PC-3 (cell line): ENCODE measurements at regions not wholly inside any gene's neighbourhood (a gene's known extent, or its start where the extent isn't known, plus 50 kb on each side); places are given as distances from the start of the nearest gene placed in this dataset.

ENCODE experiments used
- ATAC-seq: fragments of 200-7000 bp; cut with Tn5 transposase; 2 replicates; pipeline ENCODE4 v1.9.1; 2020; ENCODE audit warnings: mild to moderate bottlenecking, moderate library complexity
- BruUV-seq: library from RNA; stranded (reverse); fragments of 400-500 nt; replicated peaks from 2 replicates; lab custom pipeline; 2021; lab: Mats Ljungman, UMichigan
- CTCF ChIA-PET: fragments of 300-600 bp; sonication (Branson Sonifier 250); formaldehyde crosslinking; loops from one replicate; lab custom pipeline; 2022; ENCODE audit warnings: antibody characterized with exemption; lab: Charles Lee
- POLR2A ChIA-PET: fragments of 300-600 bp; sonication (Branson Sonifier 250); formaldehyde crosslinking; loops from one replicate; lab custom pipeline; 2022; ENCODE audit warnings: antibody characterized with exemption; ENCODE audit not compliant: unreplicated experiment; lab: Charles Lee
- DNase-seq: peaks from one replicate; pipeline ENCODE4 v3.0.0-alpha.2; 2015
- H2AFZ ChIP-seq: fragments of 300-600 bp; sonication (generic); 2 replicates; pipeline ENCODE4 v1.6.0; 2016; ENCODE audit warnings: antibody characterized with exemption, low read length
- H3F3A ChIP-seq: fragments of 300-600 bp; sonication (generic); one replicate; pipeline ENCODE4 v1.6.0; 2017; ENCODE audit warnings: antibody characterized with exemption, low read length, control low read depth, mild to moderate bottlenecking; ENCODE audit not compliant: unreplicated experiment
- H3K27ac ChIP-seq: fragments of 300-600 bp; sonication (generic); 2 replicates; pipeline ENCODE4 v1.5.1; 2016; ENCODE audit warnings: mild to moderate bottlenecking, low read length
- H3K27me3 ChIP-seq: fragments of 300-600 bp; sonication (generic); 2 replicates; pipeline ENCODE4 v1.6.1; 2016; ENCODE audit warnings: low read length, mixed read lengths
- H3K36me3 ChIP-seq: fragments of 300-600 bp; sonication (generic); 2 replicates; pipeline ENCODE4 v1.6.1; 2016; ENCODE audit warnings: low read depth, mixed run types, low read length, mixed read lengths
- H3K4me1 ChIP-seq: fragments of 300-600 bp; sonication (generic); 2 replicates; pipeline ENCODE4 v1.5.1; 2016; ENCODE audit warnings: low read length; ENCODE audit not compliant: insufficient read depth
- H3K4me2 ChIP-seq: fragments of 300-600 bp; sonication (generic); 2 replicates; pipeline ENCODE4 v1.6.0; 2016; ENCODE audit warnings: low read length
- H3K4me3 ChIP-seq: fragments of 300-600 bp; sonication (generic); 2 replicates; pipeline ENCODE4 v1.5.1; 2016; ENCODE audit warnings: mild to moderate bottlenecking, low read length, mixed read lengths
- H3K79me2 ChIP-seq: fragments of 300-600 bp; sonication (generic); 2 replicates; pipeline ENCODE4 v1.6.1; 2017; ENCODE audit warnings: low read length, mixed read lengths
- H3K9ac ChIP-seq: fragments of 300-600 bp; sonication (generic); 2 replicates; pipeline ENCODE4 v1.6.0; 2016; ENCODE audit warnings: mild to moderate bottlenecking, low read length
- H3K9me2 ChIP-seq: fragments of 300-600 bp; sonication (generic); replicated peaks from 2 replicates; pipeline ENCODE4 v1.6.1; 2016; ENCODE audit warnings: mixed run types, low read length, mixed read lengths
- H3K9me3 ChIP-seq: fragments of 300-600 bp; sonication (generic); 2 replicates; pipeline ENCODE4 v1.6.1; 2016; ENCODE audit warnings: low read length, mixed read lengths
- H4K20me1 ChIP-seq: fragments of 300-600 bp; sonication (generic); 2 replicates; pipeline ENCODE4 v1.6.1; 2016; ENCODE audit warnings: low read length, mixed read lengths
- EZH2 ChIP-seq: fragments of 300-600 bp; sonication (generic); IDR thresholded peaks from one replicate; pipeline ENCODE4 v1.6.1; 2017; ENCODE audit warnings: antibody characterized with exemption, mild to moderate bottlenecking, low read length; ENCODE audit not compliant: unreplicated experiment
- EZH2phosphoT487 ChIP-seq: fragments of 300-600 bp; sonication (generic); IDR thresholded peaks from 2 replicates; pipeline ENCODE4 v1.6.1; 2018; ENCODE audit warnings: mild to moderate bottlenecking, antibody characterized with exemption, low read length, borderline replicate concordance
- intact Hi-C: fragments of 100-400 bp; cut with micrococcal nuclease; formaldehyde crosslinking; loops from 2 replicates; pipeline ENCODE4 v1.9.0; 2023
- TF ChIP-seq, protein P1 (sequence below): fragments of 300-600 bp; sonication (generic); conservative IDR thresholded peaks from 2 replicates; pipeline ENCODE4 v1.5.1; 2017; ENCODE audit warnings: antibody characterized with exemption, low read depth, mild to moderate bottlenecking, low read length

DNA sequence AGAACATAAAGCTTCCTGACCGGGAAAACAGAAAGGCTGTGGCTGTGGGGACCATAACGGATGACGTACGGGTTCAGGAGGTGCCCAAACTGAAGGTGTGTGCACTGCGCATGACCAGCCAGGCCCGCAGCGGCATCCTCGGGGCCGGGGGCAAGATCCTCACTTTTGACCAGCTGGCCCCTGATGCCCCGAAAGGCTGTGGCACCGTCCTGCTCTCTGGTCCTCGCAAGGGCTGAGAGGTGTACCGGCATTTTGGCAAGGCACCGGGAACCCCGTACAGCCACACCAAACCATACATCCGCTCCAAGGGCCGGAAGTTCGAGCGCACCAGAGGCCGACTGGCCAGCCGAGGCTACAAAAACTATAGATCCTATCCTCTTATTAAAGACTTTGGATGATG, 179.3 kb downstream of the PTN start:
- POLR2A ChIA-PET, result no interaction called here
- Histone ChIP-seq H3K27ac (no peak overlapping the region), H3K9ac (no peak overlapping the region), H2AFZ (no peak overlapping the region), H4K20me1 (no peaks in the 10 kb centered on the region), H3K4me1 (no peaks in the 10 kb centered on the region), H3K4me2 (no peak overlapping the region), H3F3A (no peaks in the 10 kb centered on the region), H3K79me2 (no peaks in the 10 kb centered on the region), H3K9me2 (no peaks in the 10 kb centered on the region), H3K4me3 (no peak overlapping the region), H3K36me3 (no peaks in the 10 kb centered on the region), H3K27me3 (no peaks in the 10 kb centered on the region), H3K9me3 (no peaks in the 10 kb centered on the region)
- TF ChIP-seq, protein P1, sequence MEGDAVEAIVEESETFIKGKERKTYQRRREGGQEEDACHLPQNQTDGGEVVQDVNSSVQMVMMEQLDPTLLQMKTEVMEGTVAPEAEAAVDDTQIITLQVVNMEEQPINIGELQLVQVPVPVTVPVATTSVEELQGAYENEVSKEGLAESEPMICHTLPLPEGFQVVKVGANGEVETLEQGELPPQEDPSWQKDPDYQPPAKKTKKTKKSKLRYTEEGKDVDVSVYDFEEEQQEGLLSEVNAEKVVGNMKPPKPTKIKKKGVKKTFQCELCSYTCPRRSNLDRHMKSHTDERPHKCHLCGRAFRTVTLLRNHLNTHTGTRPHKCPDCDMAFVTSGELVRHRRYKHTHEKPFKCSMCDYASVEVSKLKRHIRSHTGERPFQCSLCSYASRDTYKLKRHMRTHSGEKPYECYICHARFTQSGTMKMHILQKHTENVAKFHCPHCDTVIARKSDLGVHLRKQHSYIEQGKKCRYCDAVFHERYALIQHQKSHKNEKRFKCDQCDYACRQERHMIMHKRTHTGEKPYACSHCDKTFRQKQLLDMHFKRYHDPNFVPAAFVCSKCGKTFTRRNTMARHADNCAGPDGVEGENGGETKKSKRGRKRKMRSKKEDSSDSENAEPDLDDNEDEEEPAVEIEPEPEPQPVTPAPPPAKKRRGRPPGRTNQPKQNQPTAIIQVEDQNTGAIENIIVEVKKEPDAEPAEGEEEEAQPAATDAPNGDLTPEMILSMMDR, result no peak
- no peak for TF ChIP-seq EZH2phosphoT487
- ATAC-seq (no peak), DNase-seq (no peak)
- CTCF ChIA-PET, result no interaction called here
- intact Hi-C loops, result no loop called here
- BruUV-seq, result no TSS peak

DNA sequence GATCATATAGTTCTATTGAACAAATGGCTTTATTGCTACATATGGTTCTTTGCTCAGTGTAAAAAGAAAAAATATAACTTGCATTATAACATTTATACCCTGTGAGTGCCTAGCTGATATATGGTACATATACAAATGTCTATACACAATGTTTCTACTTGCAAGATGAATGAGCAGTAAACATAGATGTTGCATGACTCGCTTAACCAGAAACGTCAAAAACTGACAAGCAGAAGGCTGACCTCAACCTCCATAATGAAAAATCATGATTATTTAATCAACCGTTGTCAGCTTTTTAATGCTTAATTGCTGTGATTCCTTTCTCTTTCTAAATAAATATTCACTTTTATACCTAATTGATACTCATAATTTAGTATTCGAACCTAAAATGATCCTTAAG, 183.3 kb downstream of the PTN start:
- intact Hi-C loops, result no loop called here
- H3K9me3 ChIP-seq, result no peaks in the 10 kb centered on the region
- no peak overlapping the region for H3K4me2 ChIP-seq
- H3K9ac ChIP-seq, result no peak overlapping the region
- TF ChIP-seq, protein P1, result no peak
- TF ChIP-seq EZH2 (no peak), EZH2phosphoT487 (no peak)
- H3K4me1 ChIP-seq, result no peaks in the 10 kb centered on the region
- no peaks in the 10 kb centered on the region for H4K20me1 ChIP-seq
- H3F3A ChIP-seq, result no peaks in the 10 kb centered on the region
- no peaks in the 10 kb centered on the region for H3K27me3 ChIP-seq
- H3K27ac ChIP-seq, result no peak overlapping the region
- no peaks in the 10 kb centered on the region for H3K36me3 ChIP-seq
- ATAC-seq (no peak), DNase-seq (no peak)
- no peak overlapping the region for H3K4me3 ChIP-seq
- no peaks in the 10 kb centered on the region for H3K9me2 ChIP-seq
- no peaks in the 10 kb centered on the region for H3K79me2 ChIP-seq
- ChIA-PET POLR2A (interaction anchor here (0.6 kb wide), 1 partner anchor 872 kb away, joined by 3 read pairs; no protein-coding TSS in a partner anchor), CTCF (no interaction called here)
- BruUV-seq, result no TSS peak
- H2AFZ ChIP-seq, result no peak overlapping the region

DNA sequence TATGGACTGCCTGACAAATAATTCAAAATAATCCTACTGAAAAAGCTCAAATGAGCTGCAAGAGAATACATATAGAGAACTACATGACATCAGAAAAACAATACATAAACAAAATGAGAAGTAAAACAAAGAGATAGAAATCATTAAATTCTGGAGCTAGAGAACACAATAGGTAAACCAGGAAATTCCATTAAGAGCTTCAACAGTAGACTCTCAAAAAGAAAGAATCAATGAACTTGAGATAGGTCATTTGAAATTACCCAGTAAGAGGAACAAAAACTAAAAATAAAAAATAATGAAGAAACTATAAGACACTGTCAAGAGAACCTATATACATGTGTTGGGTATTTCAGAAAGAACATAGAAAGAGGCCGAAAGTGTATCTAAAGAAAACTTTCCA, 186.3 kb downstream of the PTN start:
- H3K4me1 ChIP-seq, result no peaks in the 10 kb centered on the region
- H3F3A ChIP-seq, result no peaks in the 10 kb centered on the region
- no peaks in the 10 kb centered on the region for H3K79me2 ChIP-seq
- no peak overlapping the region for H3K4me3 ChIP-seq
- H3K36me3 ChIP-seq, result no peaks in the 10 kb centered on the region
- H3K27me3 ChIP-seq, result no peaks in the 10 kb centered on the region
- BruUV-seq, result no TSS peak
- ChIA-PET POLR2A (no interaction called here), CTCF (no interaction called here)
- ATAC-seq, result no peak
- no peaks in the 10 kb centered on the region for H3K9me3 ChIP-seq
- H3K9ac ChIP-seq, result no peak overlapping the region
- intact Hi-C loops, result no loop called here
- no peak overlapping the region for H2AFZ ChIP-seq
- no peak overlapping the region for H3K4me2 ChIP-seq
- DNase-seq, result no peak
- TF ChIP-seq, protein P1, result no peak
- TF ChIP-seq EZH2phosphoT487, result no peak
- TF ChIP-seq EZH2, result no peak
- H3K27ac ChIP-seq, result no peak overlapping the region
- no peaks in the 10 kb centered on the region for H3K9me2 ChIP-seq
- H4K20me1 ChIP-seq, result no peaks in the 10 kb centered on the region
